Mucosa of descending colon (tissue), 3 donors: ENCODE measurements at regions not wholly inside any gene's neighbourhood (a gene's known extent, or its start where the extent isn't known, plus 50 kb on each side); places are given as distances from the start of the nearest gene placed in this dataset.
"Not testable (repeated sequence)": the region's sequence is repeated elsewhere in the genome, so short reads cannot be mapped to it uniquely, and the experiment has no call there.

ENCODE experiments used
- ATAC-seq: fragments of 200-7000 bp; cut with Tn5 transposase; one replicate; pipeline ENCODE4 v1.9.1; 2020; ENCODE audit warnings: mild to moderate bottlenecking, moderate library complexity
- DNase-seq, 3 donors: peaks; one replicate each; pipeline ENCODE4 v3.0.0-alpha.2; 2020
- H3K36me3 ChIP-seq: fragments of 200-600 bp; one replicate; pipeline ENCODE4 v1.8.0; 2021; ENCODE audit warnings: low read depth, mild to moderate bottlenecking
- H3K4me1 ChIP-seq: fragments of 200-600 bp; one replicate; pipeline ENCODE4 v1.8.0; 2021; ENCODE audit warnings: low read depth, mild to moderate bottlenecking
- H3K4me3 ChIP-seq: fragments of 200-600 bp; one replicate; pipeline ENCODE4 v1.8.0; 2021; ENCODE audit warnings: mild to moderate bottlenecking
- H3K9me3 ChIP-seq: fragments of 200-600 bp; one replicate; pipeline ENCODE4 v1.8.0; 2021; ENCODE audit warnings: mild to moderate bottlenecking
- intact Hi-C, 2 donors: fragments of 100-400 bp; cut with DNase I in 1 of 2; cut with micrococcal nuclease in 1 of 2; formaldehyde crosslinking; loops; one replicate each; pipeline versions ENCODE4 v1.11.0 to v1.11.1; 2022; cut with DNase I, micrococcal nuclease
- donor health status: DM: no; HTN: no; CAD: no; lungs with moderate emphysema.
- donor health status: DM: no; HTN: no; CAD: no.
- donor health status: DM: no; HTN: yes; CAD: no.

DNA sequence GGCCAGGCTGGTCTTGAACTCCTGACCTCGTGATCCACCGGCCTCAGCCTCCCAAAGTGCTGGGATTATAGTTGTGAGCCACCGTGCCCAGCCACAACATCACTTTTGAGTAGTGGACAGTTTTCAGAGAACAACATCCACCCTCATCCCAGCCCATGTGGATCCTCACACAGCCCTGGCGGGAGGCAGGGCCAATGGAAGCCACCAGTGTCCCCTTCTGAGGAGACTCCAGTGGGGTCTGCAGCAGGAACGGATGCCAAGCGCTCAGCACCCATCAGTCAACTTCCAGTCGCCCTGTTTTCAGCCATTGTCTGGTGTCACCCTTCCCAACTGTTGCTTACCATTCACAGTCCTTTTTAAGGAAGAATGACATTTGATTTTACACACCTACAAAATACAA is 302.5 kb downstream of the BCL2L11 start:
- H3K4me3 ChIP-seq, H3K4me1 ChIP-seq, H3K36me3 ChIP-seq, intact Hi-C loops, H3K9me3 ChIP-seq, ATAC-seq: not testable (repeated sequence)
- peak in 1 of 3 donors; percentile 45 for DNase-seq

DNA sequence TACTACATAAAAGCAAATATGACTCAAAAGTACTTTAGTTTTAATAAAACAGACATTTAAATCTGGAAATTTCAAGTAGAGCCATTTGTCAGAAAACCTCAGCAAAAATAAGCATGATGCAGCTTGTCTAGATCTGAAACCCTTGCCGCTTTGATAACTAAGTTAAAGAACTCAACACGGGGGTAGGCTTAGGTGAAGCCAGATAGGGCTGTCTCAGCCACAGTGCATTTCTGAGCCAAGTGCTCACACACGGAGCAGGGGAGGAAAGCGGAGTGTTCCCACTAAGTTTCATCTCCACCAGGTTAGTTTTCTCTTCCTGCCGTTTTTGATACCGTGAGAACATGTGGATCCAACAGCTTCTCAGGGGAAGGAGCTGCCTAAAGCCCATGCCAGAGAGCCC is 303.5 kb downstream of the BCL2L11 start:
- H3K9me3 ChIP-seq, ATAC-seq, intact Hi-C loops, H3K4me1 ChIP-seq, DNase-seq, H3K36me3 ChIP-seq, H3K4me3 ChIP-seq: not testable (repeated sequence)

- peak; percentile 52 for ATAC-seq
- intact Hi-C loops, H3K4me1 ChIP-seq, H3K9me3 ChIP-seq, DNase-seq, H3K4me3 ChIP-seq, H3K36me3 ChIP-seq: not testable (repeated sequence)
Observed at GRCh38 chr2:111424851-111425309, 304.2 kb downstream of the BCL2L11 start.

GRCh38 chr2:111425789-111426201 is 305.1 kb downstream of the BCL2L11 start:
- H3K36me3 ChIP-seq, intact Hi-C loops, H3K4me3 ChIP-seq, ATAC-seq, H3K9me3 ChIP-seq, DNase-seq, H3K4me1 ChIP-seq: not testable (repeated sequence)

DNA sequence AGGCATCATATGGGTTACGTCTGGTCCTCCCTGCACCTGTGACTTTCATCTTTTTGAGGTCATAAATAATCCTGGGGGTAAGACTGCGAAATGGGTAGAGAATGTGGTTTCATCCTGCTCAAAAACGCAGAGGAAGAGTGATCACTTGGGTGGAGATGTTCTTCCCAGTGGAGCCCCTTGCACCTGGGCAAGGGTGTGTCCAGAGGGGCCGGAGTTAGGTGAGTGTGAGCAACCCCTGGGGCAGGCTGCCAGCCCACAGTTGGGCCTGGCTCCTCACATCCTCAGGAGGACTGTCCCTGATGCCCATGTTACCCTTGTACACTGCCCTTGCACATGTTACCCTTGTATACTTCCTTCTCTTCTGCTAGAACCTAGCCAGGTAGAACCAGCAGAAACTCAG is 306.6 kb downstream of the BCL2L11 start:
- intact Hi-C loops, ATAC-seq: not testable (repeated sequence)
- peak in 1 of 3 donors; percentile 46 for DNase-seq

GRCh38 chr2:111428915-111429314 is 308.2 kb downstream of the BCL2L11 start:
- DNase-seq, H3K36me3 ChIP-seq, ATAC-seq, intact Hi-C loops, H3K4me3 ChIP-seq, H3K4me1 ChIP-seq, H3K9me3 ChIP-seq: not testable (repeated sequence)

More for the DNA sequence above, 306.6 kb downstream of the BCL2L11 start:
- H3K9me3 ChIP-seq, H3K36me3 ChIP-seq, H3K4me3 ChIP-seq, H3K4me1 ChIP-seq: not testable (repeated sequence)

- H3K4me3 ChIP-seq, H3K36me3 ChIP-seq, H3K9me3 ChIP-seq, intact Hi-C loops, DNase-seq, H3K4me1 ChIP-seq: not testable (repeated sequence)
- peak; percentile 46 for ATAC-seq
Observed at GRCh38 chr2:111429353-111429752, 308.6 kb downstream of the BCL2L11 start.

DNA sequence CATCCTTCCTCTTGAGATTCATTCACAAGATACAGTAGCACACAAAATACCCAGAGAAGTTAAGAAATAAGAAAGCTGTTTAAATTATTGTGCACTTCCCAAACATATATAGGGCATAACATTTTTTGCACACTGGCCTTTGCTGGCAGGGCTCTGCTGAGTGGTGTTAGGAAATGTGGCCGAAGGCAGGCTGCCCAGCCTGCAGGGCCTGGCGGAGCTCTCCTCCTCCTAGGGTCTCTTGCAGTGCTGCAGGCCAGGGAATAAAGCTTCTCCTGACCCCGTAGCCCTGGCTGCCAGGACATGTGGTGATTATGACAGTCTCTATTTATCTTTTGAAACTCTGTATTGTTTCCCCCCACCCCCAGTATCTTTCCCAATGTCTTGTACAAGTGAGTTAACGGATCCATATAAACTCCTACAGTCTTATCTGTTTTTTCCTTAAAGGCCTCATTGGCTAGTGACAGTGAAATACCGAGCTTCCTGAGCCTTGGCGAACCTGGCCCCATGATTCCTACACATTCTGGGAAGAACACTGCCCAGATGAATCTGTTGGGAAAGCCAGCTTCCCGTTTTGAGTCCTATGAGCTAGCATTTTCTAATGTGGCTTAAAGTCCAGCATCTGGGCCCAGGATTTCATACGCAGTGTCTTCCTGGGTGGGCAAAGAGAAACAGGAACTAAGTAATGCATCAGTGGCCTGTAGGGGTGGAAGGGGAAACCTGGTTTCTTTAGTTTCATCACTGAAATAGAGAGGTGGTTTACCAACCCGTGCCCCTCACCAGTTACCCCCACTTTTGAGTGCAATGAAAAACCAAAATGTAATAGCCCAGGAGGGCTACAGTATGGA is 310.3 kb downstream of the BCL2L11 start:
- ATAC-seq, result peak; percentile 54
- intact Hi-C loops, H3K36me3 ChIP-seq, H3K4me3 ChIP-seq, H3K9me3 ChIP-seq, DNase-seq, H3K4me1 ChIP-seq: not testable (repeated sequence)

- H3K9me3 ChIP-seq, H3K36me3 ChIP-seq, H3K4me1 ChIP-seq, intact Hi-C loops, H3K4me3 ChIP-seq, DNase-seq: not testable (repeated sequence)
- ATAC-seq, result peak; percentile 8
Observed at GRCh38 chr2:111432423-111432822, 311.7 kb downstream of the BCL2L11 start.

- DNase-seq, H3K4me1 ChIP-seq, H3K4me3 ChIP-seq, H3K36me3 ChIP-seq, intact Hi-C loops, ATAC-seq, H3K9me3 ChIP-seq: not testable (repeated sequence)
Observed at GRCh38 chr2:111432916-111433499, 312.3 kb downstream of the BCL2L11 start.

DNA sequence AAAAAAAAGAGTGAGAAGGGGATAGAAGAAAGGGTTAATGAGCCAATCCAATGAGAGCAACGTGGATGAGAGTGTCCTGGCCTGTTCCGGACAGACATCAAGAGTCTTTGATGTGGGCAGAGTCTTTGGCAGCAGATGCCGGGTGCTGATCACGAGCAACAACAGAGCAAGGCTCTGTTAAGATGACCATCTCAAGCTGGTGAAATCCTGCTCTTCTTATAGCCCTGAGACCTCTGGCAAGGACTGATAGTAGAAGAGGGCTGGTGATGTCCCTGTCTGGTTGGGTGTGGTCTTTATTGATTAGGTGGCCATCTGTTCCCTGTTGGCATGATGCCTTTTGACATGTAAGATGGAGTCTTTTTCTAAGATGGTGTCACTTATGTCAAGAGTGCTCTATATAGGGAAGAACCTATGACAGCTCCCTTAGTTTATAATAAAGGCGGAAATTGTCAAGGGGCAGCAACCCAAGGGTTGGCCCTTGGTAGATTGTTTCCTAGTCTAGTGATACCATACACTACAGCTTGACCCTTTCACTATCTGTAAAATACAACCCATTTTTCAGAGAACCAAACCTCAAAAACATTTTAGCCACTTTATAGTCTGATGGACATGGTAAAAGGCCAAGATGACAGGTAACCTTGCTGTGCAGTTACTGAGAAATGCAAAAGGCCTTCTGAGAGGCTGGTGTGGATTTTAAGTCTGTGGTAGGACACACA is 313.3 kb downstream of the BCL2L11 start:
- H3K9me3 ChIP-seq, H3K4me1 ChIP-seq, H3K4me3 ChIP-seq, H3K36me3 ChIP-seq, ATAC-seq, DNase-seq, intact Hi-C loops: not testable (repeated sequence)

GRCh38 chr2:111434608-111434939 is 313.9 kb downstream of the BCL2L11 start:
- H3K36me3 ChIP-seq, DNase-seq, H3K4me1 ChIP-seq, intact Hi-C loops, H3K9me3 ChIP-seq, ATAC-seq, H3K4me3 ChIP-seq: not testable (repeated sequence)

- H3K36me3 ChIP-seq, H3K9me3 ChIP-seq, DNase-seq, H3K4me1 ChIP-seq, ATAC-seq, intact Hi-C loops, H3K4me3 ChIP-seq: not testable (repeated sequence)
Observed at GRCh38 chr2:111435553-111436310, 315.0 kb downstream of the BCL2L11 start.

DNA sequence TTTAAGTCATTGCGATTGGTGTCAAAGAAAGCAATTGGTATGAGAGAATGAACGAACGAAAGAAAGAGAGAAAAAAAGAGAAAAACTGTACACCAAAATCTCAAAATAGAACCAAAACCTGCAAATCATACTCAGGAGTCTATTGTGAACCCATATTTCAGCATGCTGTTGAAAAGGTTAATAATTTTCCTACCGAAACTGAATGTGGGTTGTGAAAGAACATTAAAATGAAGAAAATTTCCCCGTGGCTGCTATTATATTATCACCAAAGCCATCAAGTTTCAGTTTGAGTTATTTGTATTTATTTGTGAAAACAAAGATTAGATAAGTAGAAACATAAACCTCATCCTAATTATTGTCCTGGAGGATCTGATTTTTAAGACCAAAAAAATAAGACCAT is 315.7 kb downstream of the BCL2L11 start:
- H3K4me3 ChIP-seq, H3K4me1 ChIP-seq, intact Hi-C loops, H3K9me3 ChIP-seq, DNase-seq, ATAC-seq, H3K36me3 ChIP-seq: not testable (repeated sequence)
